Transverse colon (tissue), 4 donors: ENCODE measurements at regions not wholly inside any gene's neighbourhood (a gene's known extent, or its start where the extent isn't known, plus 50 kb on each side); places are given as distances from the start of the nearest gene placed in this dataset.

ENCODE experiments used
- CTCF ChIP-seq, 5 experiments: fragments of 200-600 bp in 3 of 5; fragments of 450-650 bp in 2 of 5; sonication (generic) in 3 of 5; IDR thresholded peaks; 1 replicate in 2 of 5; 2 replicates in 3 of 5; pipeline ENCODE4 v1.5.1; 2016 to 2017; ENCODE audit warnings: antibody characterized with exemption in 5 of 5, inconsistent platforms in 3 of 5, mild to moderate bottlenecking in 2 of 5, moderate library complexity in 1 of 5
- POLR2A ChIP-seq: fragments of 450-650 bp; IDR thresholded peaks from one replicate; pipeline ENCODE4 v1.6.1; 2016; ENCODE audit warnings: antibody characterized with exemption, mild to moderate bottlenecking, moderate library complexity
- POLR2AphosphoS5 ChIP-seq, 3 donors: sonication (generic); formaldehyde crosslinking; IDR thresholded peaks; one replicate each; pipeline ENCODE4 v1.6.1; 2016; ENCODE audit warnings: antibody characterized with exemption in 3 of 3

DNA sequence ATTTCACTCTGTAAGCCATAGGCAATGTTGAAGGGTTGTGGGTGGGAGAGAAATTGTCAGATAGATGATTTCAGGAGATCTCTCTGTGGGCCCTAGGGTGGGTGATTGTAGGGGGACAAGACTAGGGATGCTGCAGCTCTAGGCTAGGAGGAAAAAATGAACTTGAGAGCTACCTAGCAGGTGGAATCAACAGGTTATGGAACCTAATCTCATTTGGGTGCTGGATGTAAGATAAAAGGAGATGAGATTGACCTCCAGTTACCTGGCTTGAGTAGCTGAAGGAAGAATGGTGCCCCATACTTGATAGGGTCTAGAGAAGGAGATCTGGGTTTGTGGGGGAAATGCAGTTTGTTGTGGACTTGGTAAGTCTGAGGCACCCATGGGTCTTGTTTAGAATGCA lies 396.5 kb downstream of the RRAGC start:
- TF ChIP-seq POLR2AphosphoS5 (IDR thresholded peaks at IDR 0.05): no peak
- no peak for TF ChIP-seq CTCF (IDR thresholded peaks at IDR 0.05)
- no peak for TF ChIP-seq POLR2A
